SK-N-SH (cell line): ENCODE measurements at regions not wholly inside any gene's neighbourhood (a gene's known extent, or its start where the extent isn't known, plus 50 kb on each side); places are given as distances from the start of the nearest gene placed in this dataset.

ENCODE experiments used
- CTCF ChIP-seq: fragments of 200-600 bp; sonication (generic); IDR thresholded peaks from 2 replicates; pipeline ENCODE4 v1.6.1; 2017; ENCODE audit warnings: antibody characterized with exemption, mild to moderate bottlenecking, moderate library complexity
- EZH2phosphoT487 ChIP-seq: fragments of 200-600 bp; sonication (generic); IDR thresholded peaks from 2 replicates; pipeline ENCODE4 v1.6.1; 2017; ENCODE audit warnings: low read depth, mixed run types, mild to moderate bottlenecking, antibody characterized with exemption, moderate library complexity, borderline replicate concordance
- POLR2AphosphoS5 ChIP-seq: IDR thresholded peaks from 2 replicates; pipeline ENCODE4 v1.6.1; 2012; ENCODE audit warnings: low read depth, low read length
- TF ChIP-seq, protein P1 (sequence below): IDR thresholded peaks from 2 replicates; pipeline ENCODE4 v1.4.0; 2012; ENCODE audit warnings: low read depth

GRCh38 chr11:71103266-71103665 is 149.1 kb downstream of the SHANK2 start:
- TF ChIP-seq CTCF, result no peak
- TF ChIP-seq POLR2AphosphoS5, result no peak
- TF ChIP-seq, protein P1, sequence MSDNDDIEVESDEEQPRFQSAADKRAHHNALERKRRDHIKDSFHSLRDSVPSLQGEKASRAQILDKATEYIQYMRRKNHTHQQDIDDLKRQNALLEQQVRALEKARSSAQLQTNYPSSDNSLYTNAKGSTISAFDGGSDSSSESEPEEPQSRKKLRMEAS, result no peak
- TF ChIP-seq EZH2phosphoT487, result no peak
